Ovary (tissue), 7 donors: ENCODE measurements at regions not wholly inside any gene's neighbourhood (a gene's known extent, or its start where the extent isn't known, plus 50 kb on each side); places are given as distances from the start of the nearest gene placed in this dataset.

Source experiments
- DNase-seq, 5 donors: peaks; one replicate each; pipeline ENCODE4 v3.0.0-alpha.2; 2019 to 2020
- H3K27ac ChIP-seq, 2 donors: fragments of 200-600 bp; one replicate each; pipeline versions ENCODE4 v1.5.1 to v1.8.0; 2019 to 2022
- H3K27me3 ChIP-seq: fragments of 200-600 bp; one replicate; pipeline ENCODE4 v1.8.0; 2022
- H3K36me3 ChIP-seq: fragments of 200-600 bp; sonication (generic); one replicate; pipeline ENCODE4 v1.5.1; 2019
- H3K4me1 ChIP-seq: one replicate; pipeline ENCODE4 v1.8.1; 2013; ENCODE audit warnings: mild to moderate bottlenecking, moderate library complexity; ENCODE audit not compliant: insufficient read depth
- H3K4me3 ChIP-seq: fragments of 200-600 bp; sonication (generic); one replicate; pipeline ENCODE4 v1.5.1; 2017
- H3K9me3 ChIP-seq, 2 donors: fragments of 200-600 bp in 1 of 2; sonication (generic) in 1 of 2; one replicate each; pipeline versions ENCODE4 v1.5.1 to v1.8.1; 2013 to 2019; ENCODE audit warnings: mild to moderate bottlenecking in 1 of 2, moderate library complexity in 1 of 2
- CTCF ChIP-seq, 3 donors: fragments of 450-650 bp in 2 of 3; fragments of 200-600 bp in 1 of 3; IDR thresholded peaks; one replicate each; pipeline versions ENCODE4 v1.5.1 to v1.8.0; 2016 to 2022; ENCODE audit warnings: antibody characterized with exemption in 3 of 3, mild to moderate bottlenecking in 1 of 3
- EP300 ChIP-seq: sonication (generic); formaldehyde crosslinking; IDR thresholded peaks from one replicate; pipeline ENCODE4 v1.6.1; 2017; ENCODE audit warnings: antibody characterized with exemption
- POLR2A ChIP-seq: fragments of 450-650 bp; IDR thresholded peaks from one replicate; pipeline ENCODE4 v1.6.1; 2017; ENCODE audit warnings: antibody characterized with exemption, mild to moderate bottlenecking, moderate library complexity
- WGBS, 3 donors: extraction: QIAGEN DNeasy Blood & Tissue Kit in 1 of 3; methylation state at CpG; one replicate each; pipeline versions ENCODE4 v1.1.5 to v1.1.7; 2013 to 2017; 5-methylcytosine and 5-hydroxymethylcytosine counted together
- intact Hi-C, 4 donors: fragments of 100-400 bp; cut with DNase I; formaldehyde crosslinking; loops; one replicate each; pipeline versions ENCODE4 v1.11.0 to v1.15.1; 2022 to 2023
- donor health status: DM: no; HTN: no; CAD: no; lungs with moderate emphysema.
- donor health status: DM: no; HTN: no; CAD: no.
- donor health status: Bipolar disorder and iron deficiency.
- donor health status: DM: no; HTN: no; CAD: no.
- donor health status: DM: yes; HTN: yes; CAD: no.

DNA sequence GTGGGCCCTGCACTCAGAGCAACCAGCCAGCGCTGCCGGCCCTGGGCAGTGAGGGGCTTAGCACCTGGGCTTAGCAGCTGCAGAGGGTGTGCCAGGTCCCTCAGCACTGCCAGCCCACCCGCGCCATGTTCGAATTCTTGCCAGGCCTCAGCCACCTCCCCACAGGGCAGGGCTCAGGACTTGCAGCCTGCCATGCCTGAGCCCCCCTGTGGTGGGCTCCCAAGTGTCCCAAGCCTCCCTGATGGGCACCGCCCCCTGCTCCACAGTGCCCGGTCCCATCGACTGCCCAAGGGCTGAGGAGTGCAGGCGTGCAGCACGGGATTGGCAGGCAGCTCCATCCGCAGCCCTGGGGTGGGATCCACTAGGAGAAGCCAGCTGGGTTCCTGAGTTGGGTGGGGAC lies 98.0 kb upstream of the NID2 start:
- TF ChIP-seq POLR2A: no peak
- no peak for TF ChIP-seq CTCF (IDR thresholded peaks at IDR 0.05)
- no peak for TF ChIP-seq EP300
- Histone ChIP-seq H3K27ac (no peak overlapping the region), H3K27me3 (no peaks in the 10 kb centered on the region), H3K9me3 (no peaks in the 10 kb centered on the region), H3K4me1 (no peaks in the 10 kb centered on the region), H3K4me3 (no peak overlapping the region), H3K36me3 (no peaks in the 10 kb centered on the region)
- no peak for DNase-seq
- intact Hi-C loops: no loop called here
- 85 to 100% (median 99%) methylated on average over 6 to 11 of the region's 11 CpGs for WGBS, 3 donors

DNA sequence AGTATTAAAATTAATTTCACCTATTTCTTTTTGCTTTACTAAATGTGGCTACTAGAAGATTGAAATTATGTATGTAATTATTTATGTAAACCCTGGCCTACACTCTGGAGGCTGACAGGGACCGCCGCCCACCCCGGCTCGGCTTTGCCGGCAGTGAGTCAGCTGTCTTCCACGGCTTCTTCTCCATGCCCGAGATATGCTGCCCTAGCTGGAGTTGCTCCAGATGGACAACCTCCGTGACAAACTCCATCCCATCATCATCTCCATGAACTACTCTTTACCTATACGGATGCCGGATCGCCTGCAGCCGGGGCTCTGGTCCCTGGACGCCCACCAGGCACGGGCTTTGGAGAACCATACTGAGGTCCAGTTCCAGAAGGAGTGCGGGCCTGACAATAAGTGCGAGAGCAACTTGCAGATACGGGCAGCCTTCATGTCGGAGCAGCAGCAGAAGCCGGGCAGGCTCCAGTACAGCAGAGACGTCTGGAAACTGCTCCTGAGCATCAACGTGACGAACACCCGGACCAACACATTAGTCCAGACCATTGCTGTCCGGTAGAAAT lies 86.9 kb upstream of the NID2 start:
- H3K4me3 ChIP-seq: no peak overlapping the region
- H3K4me1 ChIP-seq: no peaks in the 10 kb centered on the region
- TF ChIP-seq POLR2A: no peak
- no peak for TF ChIP-seq EP300
- TF ChIP-seq CTCF (IDR thresholded peaks at IDR 0.05): no peak
- intact Hi-C loops: no loop called here
- H3K9me3 ChIP-seq: no peaks in the 10 kb centered on the region
- H3K36me3 ChIP-seq: no peaks in the 10 kb centered on the region
- no peak for DNase-seq
- 94 to 97% (median 96%) methylated on average over 24 of the region's 24 CpGs for WGBS, 3 donors
- no peaks in the 10 kb centered on the region for H3K27me3 ChIP-seq
- no peak overlapping the region for H3K27ac ChIP-seq

DNA sequence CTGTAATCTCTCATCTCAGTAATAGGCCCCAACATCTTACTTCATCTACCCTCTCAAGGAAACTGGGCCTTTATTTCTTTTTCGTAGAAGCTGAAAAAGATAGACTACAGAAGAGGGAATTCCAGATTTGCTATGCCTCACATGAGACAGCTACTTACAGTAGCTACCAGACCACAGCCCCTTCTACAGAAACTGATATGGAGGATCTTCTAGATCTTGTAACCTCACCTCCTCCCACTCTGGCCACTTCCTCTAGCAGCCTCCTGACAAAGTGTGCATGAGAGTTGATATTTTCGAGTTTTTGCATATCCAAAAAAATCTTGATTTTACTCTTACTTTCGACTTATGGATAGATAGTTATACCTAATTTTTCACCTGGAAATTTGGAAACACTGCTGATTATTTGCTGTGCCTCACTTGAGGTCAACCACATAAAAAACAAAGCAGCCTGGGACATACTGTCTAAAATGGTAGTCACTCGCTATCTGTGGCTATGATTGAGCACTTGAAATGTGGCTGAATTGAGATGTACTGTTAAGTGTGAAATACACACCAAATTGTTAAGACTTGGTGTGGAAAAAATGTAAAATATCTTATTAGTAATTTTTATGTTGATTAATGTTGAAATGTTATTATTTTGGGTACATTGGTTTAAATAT lies 86.3 kb upstream of the NID2 start:
- no peaks in the 10 kb centered on the region for H3K36me3 ChIP-seq
- DNase-seq: no peak
- TF ChIP-seq EP300: no peak
- TF ChIP-seq CTCF (IDR thresholded peaks at IDR 0.05): no peak
- TF ChIP-seq POLR2A: no peak
- H3K9me3 ChIP-seq: no peaks in the 10 kb centered on the region
- no peak overlapping the region for H3K4me3 ChIP-seq
- intact Hi-C loops: no loop called here
- H3K27ac ChIP-seq: no peak overlapping the region
- H3K27me3 ChIP-seq: no peaks in the 10 kb centered on the region
- 96 to 97% (median 96%) methylated on average over 4 of the region's 4 CpGs for WGBS, 3 donors
- no peaks in the 10 kb centered on the region for H3K4me1 ChIP-seq

GRCh38 chr14:52153939-52154338 lies 85.1 kb upstream of the NID2 start:
- WGBS, 3 donors: 0% methylated on average over 1 of the region's 1 CpG
- H3K4me1 ChIP-seq: no peaks in the 10 kb centered on the region
- no peaks in the 10 kb centered on the region for H3K36me3 ChIP-seq
- H3K9me3 ChIP-seq: no peaks in the 10 kb centered on the region
- no peak for DNase-seq
- H3K27ac ChIP-seq: no peak overlapping the region
- H3K27me3 ChIP-seq: no peaks in the 10 kb centered on the region
- no peak overlapping the region for H3K4me3 ChIP-seq
- TF ChIP-seq EP300: no peak
- no peak for TF ChIP-seq POLR2A
- no peak for TF ChIP-seq CTCF (IDR thresholded peaks at IDR 0.05)
- intact Hi-C loops: no loop called here
